ENCODE measurements at regions not wholly inside any gene's neighbourhood (a gene's known extent, or its start where the extent isn't known, plus 50 kb on each side); places are given as distances from the start of the nearest gene placed in this dataset.

GRCh38 chr13:66036636-66037035, 1193.5 kb downstream of the PCDH9 start:
- no peak for TF ChIP-seq CTCF (IDR thresholded peaks at IDR 0.05)
- TF ChIP-seq ZFX (IDR thresholded peaks at IDR 0.05; ENCODE audit: borderline replicate concordance), result no peak

Data from 22Rv1 (cell line).